GM12892 (cell line): ENCODE measurements at regions not wholly inside any gene's neighbourhood (a gene's known extent, or its start where the extent isn't known, plus 50 kb on each side); places are given as distances from the start of the nearest gene placed in this dataset.

Source experiments
- DNase-seq: peaks from one replicate; pipeline ENCODE4 v3.0.0; 2011; ENCODE audit not compliant: insufficient read length
- FAIRE-seq: peaks from 2 replicates; lab custom pipeline; 2011; peaks lifted over from hg19 to GRCh38; lab: Jason Lieb, UNC
- POLR2A ChIP-seq: IDR thresholded peaks from 2 replicates; pipeline ENCODE4 v1.6.1; 2011; ENCODE audit warnings: low read depth, low read length, control low read depth
- POLR2AphosphoS5 ChIP-seq: IDR thresholded peaks from 2 replicates; pipeline ENCODE4 v1.6.1; 2011; ENCODE audit warnings: low read depth, low read length, control low read depth
- TAF1 ChIP-seq: IDR thresholded peaks from 2 replicates; pipeline ENCODE4 v1.6.1; 2011; ENCODE audit warnings: low read depth, mild to moderate bottlenecking, control low read depth, low read length, borderline replicate concordance

DNA sequence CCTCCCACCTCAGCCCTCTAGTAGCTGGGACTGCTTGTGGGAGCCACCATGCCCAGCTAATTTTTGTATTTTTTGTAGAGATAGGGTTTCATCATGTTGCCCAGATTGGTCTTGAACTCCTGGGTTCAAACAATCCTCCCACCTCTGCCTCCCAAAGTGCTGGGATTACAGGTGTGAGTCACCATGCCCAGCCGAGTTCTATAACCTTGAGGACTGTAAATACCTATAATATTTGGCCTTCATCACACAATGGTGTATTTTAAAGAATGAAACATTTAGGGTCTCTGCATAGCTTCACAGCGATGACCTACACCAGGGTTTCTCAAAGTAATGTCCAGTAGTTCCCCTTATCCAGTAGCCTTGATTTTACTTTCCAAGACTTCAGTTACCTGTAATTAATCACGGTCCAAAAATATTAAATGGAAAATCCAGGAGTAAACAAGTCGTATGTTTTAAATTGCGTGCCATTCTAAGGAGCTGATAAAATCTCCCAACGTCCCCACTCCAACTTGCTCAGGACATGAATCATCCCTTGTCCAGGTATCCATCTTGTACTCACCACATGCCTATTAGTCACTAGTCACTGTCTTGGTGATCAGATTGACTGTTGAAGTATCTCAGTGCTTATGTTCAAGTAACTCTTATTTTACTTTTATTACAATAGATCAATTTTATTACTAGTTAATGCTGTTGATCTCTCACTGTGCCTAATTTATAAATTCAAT, 368.2 kb downstream of the BTG1 start:
- FAIRE-seq: peak; percentile 82
- DNase-seq: no peak

DNA sequence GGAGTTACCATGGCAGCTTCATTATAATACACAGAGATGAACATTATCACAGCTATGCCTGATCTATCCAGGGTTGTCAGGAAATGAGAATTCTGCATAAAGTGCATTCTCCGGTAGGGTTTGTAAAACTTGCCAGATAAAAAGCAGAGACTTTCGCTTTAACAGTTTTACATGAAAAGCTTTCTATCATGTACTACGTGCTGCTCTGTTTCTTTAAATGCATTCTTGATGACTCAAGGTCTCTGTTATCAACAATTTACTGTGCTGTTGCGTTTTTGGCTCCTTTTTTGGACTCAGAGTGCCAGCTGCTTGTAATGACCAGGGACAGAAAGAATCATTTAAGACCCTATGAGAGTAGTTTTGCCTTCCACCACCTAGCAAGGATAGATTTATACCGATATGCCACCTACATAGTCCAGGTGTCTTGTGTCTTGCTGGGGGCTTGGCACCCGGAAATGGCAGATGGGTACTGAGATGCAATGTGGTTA, 371.2 kb downstream of the BTG1 start:
- FAIRE-seq (no peak), DNase-seq (no peak)
- TF ChIP-seq TAF1 (no peak), POLR2A (no peak), POLR2AphosphoS5 (no peak)

More for the DNA sequence above, 368.2 kb downstream of the BTG1 start:
- no peak for TF ChIP-seq TAF1
- no peak for TF ChIP-seq POLR2A
- no peak for TF ChIP-seq POLR2AphosphoS5

DNA sequence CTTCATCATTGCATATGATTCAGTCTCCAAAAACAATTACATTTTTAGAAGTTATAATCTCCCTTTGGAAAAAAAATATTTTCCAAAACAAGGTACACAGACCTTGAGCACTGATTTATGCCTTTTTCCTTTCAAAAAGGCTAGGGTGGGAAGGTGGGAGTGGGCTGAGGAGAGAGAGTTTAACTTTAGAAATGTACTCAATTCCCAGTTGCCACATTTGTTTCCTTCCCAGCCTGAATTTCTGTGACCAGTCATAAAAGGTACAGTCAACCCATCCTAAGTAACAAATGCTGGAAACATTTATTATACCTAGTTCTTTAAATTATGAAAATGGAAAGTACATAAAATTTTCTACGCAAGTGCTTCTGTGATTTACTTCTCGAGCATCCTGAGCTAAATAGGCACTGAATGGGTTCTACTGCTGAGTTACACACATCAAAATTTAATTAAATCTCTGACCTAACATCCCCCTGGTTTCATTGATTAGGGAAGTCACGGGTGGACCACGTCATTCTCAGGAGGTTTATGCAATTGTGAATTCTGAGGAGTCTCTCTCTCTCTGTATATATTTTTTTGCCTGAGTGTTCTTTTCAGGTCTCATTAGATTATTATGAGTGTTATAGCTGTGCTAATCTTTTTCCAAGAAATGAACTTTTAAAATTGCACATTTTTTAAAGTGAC, 371.8 kb downstream of the BTG1 start:
- DNase-seq: no peak
- no peak for FAIRE-seq
- TF ChIP-seq POLR2A (no peak), POLR2AphosphoS5 (no peak), TAF1 (no peak)

DNA sequence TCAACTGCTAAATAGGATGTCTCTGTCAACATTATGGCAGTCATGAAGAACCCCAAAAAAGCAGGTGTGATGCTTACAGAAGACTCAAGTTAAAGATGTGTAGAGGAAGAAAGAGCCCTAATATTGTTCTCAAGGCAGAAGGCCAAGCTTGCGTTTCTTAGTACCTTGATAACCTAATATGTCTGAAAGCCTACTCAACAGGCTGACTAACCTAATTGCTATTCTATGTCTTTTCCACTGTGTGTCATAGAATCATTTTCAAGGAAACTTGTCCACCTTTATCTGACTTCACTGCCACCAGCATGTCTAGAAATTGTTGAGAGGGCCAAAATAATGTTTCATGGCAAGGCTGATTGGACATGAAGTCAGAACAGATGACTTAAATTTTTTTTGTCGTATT, 373.2 kb downstream of the BTG1 start:
- FAIRE-seq: no peak
- TF ChIP-seq POLR2AphosphoS5: no peak
- no peak for TF ChIP-seq POLR2A
- no peak for TF ChIP-seq TAF1

DNA sequence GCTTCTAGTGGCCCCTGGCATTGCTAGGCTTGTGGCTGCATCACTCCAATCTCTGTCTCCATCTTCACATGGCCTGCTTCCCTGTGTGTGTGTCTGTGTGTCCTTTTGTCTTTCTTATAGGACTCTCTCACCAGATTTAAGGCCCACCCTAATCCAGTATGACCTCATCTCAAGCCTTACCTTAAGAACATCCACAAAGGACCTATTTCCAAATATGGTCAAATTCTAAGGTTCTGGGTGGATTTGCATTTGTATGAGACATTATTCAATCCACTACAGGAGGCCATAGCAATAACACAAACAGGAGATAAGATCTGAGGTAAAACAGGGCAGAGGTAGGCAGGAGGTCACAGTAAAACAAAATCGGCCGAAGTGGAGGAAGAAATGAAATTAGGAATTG, 375.9 kb downstream of the BTG1 start:
- no peak for FAIRE-seq
- no peak for DNase-seq
- TF ChIP-seq POLR2AphosphoS5: no peak
- no peak for TF ChIP-seq POLR2A
- TF ChIP-seq TAF1: no peak

More for the DNA sequence above, 373.2 kb downstream of the BTG1 start:
- no peak for DNase-seq

DNA sequence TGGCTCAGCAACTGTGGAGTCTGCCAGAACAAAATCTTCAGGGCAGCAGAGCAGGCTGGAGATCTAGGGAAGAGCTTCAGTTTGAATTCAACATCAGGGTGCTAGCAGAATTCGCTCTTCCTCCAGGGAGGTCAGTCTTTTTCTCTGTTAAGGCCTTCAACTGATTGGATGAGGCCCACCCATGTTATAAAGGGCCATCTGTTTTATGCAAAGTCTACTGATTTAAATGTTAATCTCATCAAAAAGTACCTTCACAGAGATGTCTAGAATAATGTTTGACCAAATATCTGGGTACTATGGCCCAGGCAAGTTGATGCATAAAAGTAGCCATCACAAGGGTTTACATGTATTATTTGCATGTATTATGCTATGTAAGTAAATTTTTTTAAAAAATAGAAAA, 378.4 kb downstream of the BTG1 start:
- DNase-seq: no peak
- no peak for TF ChIP-seq TAF1
- TF ChIP-seq POLR2AphosphoS5: no peak
- no peak for TF ChIP-seq POLR2A
- FAIRE-seq: no peak

DNA sequence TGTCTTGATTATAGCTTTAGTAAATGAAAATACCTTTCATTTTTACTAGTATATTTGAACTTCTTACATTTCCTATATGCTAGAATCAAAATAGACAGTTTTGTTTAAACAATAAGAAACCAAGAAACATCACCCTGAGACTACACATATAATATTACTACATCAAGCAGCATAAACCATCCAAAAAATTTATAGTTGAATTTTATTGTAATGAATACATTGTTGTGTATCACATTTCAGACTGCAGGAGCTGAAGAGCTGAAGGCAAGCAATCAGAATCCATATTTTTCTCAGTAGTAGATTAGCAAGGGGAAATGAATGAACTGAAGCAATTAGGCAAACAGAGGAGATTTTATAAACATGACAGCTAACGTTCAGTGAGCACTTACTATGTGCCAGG, 379.2 kb downstream of the BTG1 start:
- FAIRE-seq: no peak
- TF ChIP-seq POLR2A: no peak
- TF ChIP-seq TAF1: no peak
- no peak for TF ChIP-seq POLR2AphosphoS5
- DNase-seq: no peak

DNA sequence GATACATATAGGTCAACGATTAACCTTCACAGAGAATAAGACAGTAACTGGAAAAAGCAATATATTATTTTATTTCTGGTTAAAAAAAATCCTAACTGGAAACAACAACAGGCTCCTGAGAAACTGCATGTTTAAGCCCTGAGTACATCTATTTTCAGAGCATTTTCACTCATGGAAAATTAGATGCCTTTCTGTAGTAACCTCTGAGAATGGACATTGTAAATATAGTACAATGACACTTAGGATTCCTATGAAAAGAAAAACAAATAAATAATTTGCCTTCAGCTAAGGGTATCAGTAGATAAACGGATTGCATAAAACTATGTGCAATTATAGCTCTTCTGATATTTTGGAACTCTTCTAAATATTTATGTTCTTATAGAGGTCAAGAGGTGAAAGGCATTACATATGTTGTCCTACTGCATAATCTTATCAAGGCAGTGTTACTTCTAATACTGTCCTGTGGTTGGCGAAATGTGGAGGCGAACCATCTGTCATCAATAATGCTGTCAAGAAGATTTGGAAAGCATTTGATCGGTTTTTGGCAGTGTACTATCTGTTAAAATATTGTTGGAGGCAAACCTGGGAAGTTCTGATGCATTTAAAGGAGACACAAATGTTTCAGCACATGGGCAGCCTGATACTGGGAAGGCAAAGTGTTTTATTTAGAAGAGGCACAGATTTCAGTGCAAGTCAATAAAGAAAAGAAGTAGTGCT, 381.8 kb downstream of the BTG1 start:
- DNase-seq (no peak), FAIRE-seq (no peak)
- TF ChIP-seq POLR2AphosphoS5: no peak
- no peak for TF ChIP-seq TAF1
- TF ChIP-seq POLR2A: no peak

DNA sequence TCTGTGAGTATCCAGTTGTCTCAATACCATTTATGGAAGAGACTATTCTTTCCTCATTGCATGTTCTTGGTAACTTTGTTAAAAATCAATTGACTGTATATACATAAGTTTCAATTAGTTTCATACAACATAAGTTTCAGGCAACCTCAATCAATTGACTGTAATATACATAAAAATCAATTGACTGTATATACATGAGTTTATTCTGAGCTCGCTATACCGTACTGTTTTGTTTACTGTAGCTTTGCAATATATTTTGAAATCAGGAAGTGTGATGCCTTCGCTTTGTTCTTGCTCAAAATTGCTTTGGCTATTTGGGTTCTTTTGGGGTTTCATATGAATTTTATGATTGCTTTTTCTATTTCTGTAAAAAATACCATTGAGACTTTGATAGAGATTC, 392.0 kb downstream of the BTG1 start:
- DNase-seq (no peak), FAIRE-seq (no peak)
- TF ChIP-seq POLR2AphosphoS5 (no peak), POLR2A (no peak), TAF1 (no peak)

DNA sequence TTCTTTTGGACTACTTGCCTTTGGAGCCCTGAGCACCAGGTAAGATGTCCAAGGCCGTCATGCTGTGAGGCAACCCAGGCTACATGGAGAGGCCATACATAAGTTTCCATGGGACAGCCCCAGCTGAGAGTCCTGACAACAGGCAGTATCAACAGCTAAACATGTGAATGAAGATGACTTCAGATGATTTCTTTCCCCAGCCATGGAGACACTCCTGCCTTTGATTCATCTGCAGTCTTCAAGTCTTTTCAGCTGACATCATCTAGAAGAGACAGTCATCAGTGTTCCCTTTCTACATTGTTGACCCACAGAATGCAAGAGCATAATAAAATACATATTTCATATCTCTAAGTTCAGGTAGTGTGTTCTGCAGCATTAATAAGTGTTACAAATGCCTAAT, 398.7 kb downstream of the BTG1 start:
- FAIRE-seq: no peak
- TF ChIP-seq POLR2A (no peak), POLR2AphosphoS5 (no peak), TAF1 (no peak)
- no peak for DNase-seq

DNA sequence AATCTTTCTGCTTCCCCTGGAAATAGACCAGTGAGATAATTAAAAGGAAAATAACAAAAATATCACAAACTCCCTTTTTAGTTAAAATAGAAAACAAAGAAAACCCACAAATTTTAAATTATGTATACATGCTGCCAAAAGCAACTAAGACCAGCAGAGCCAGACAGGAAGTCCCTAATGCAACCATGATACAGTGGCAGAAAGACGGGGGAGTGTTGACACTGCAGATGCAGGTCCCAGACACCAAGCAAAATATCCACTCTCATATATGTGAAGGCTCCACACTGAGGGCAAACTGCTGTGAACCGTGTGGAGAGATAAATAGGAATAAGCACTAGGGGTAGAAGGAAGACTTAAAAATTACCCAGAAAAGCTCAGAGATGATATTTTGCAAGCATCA, 401.0 kb downstream of the BTG1 start:
- DNase-seq (no peak), FAIRE-seq (no peak)
- no peak for TF ChIP-seq TAF1
- TF ChIP-seq POLR2A: no peak
- no peak for TF ChIP-seq POLR2AphosphoS5

DNA sequence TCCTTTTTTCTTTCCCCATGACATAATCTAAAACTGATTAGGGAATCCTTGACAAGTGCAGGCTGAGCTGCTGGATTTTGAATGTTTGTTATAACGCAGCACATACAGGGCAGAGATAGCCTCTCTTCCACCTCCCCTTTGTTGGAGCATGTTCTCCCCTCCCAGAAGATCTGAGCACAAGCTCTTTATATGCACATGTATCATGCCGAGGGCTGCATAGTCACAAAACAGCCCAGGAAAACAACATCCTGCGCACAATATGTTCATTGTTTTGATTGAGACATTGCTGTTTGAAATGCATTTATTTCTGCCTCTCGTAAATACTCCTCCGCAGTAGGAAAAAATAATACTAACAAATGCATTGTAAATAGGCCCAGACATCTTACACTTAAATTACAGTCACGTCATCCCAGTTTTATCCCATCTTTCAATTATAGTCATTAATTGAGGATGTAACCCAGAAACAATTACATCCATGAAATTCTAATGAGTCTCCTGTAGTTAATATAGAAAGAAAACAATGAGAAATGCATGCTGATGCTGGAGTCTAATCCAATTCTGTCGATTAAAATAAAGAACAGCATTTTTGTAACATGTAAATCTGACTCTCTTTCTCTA, 401.8 kb downstream of the BTG1 start:
- FAIRE-seq: no peak
- TF ChIP-seq POLR2A: no peak
- TF ChIP-seq POLR2AphosphoS5: no peak
- TF ChIP-seq TAF1: no peak
- DNase-seq: no peak

DNA sequence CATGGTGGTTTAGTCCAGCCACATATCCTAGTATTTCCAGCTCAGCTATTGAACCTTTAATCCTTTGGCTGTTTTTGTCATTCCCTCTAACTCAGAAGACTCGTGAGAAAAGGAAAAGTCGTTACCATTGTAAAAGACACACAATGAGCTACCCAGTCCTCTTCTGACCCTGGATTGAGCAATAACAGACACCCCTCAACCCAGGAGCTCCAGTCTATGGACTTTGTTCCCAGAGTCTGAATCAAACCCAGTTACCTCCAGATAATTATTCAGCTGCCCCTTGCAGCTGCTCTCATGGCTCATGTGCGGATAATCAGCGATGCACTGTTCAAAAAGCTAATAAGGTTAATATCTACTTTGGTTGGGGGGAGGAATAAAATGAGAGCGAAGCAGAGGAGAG, 402.4 kb downstream of the BTG1 start:
- DNase-seq (no peak), FAIRE-seq (no peak)
- no peak for TF ChIP-seq TAF1
- TF ChIP-seq POLR2A: no peak
- no peak for TF ChIP-seq POLR2AphosphoS5
